HT1080 (cell line): ENCODE measurements at regions not wholly inside any gene's neighbourhood (a gene's known extent, or its start where the extent isn't known, plus 50 kb on each side); places are given as distances from the start of the nearest gene placed in this dataset.
"Not testable (repeated sequence)": the region's sequence is repeated elsewhere in the genome, so short reads cannot be mapped to it uniquely, and the experiment has no call there.

Source experiments
- DNase-seq: peaks from one replicate; pipeline ENCODE4 v3.0.0-alpha.2; 2015; ENCODE audit warnings: low read depth

GRCh38 chr16:82302042-82302727 lies 132.2 kb upstream of the MPHOSPH6 start:
- DNase-seq, result no peak

GRCh38 chr16:82301146-82301755 lies 131.2 kb upstream of the MPHOSPH6 start:
- DNase-seq, result no peak

- DNase-seq, result no peak
Measured at GRCh38 chr16:82300374-82300951, 130.4 kb upstream of the MPHOSPH6 start.

DNA sequence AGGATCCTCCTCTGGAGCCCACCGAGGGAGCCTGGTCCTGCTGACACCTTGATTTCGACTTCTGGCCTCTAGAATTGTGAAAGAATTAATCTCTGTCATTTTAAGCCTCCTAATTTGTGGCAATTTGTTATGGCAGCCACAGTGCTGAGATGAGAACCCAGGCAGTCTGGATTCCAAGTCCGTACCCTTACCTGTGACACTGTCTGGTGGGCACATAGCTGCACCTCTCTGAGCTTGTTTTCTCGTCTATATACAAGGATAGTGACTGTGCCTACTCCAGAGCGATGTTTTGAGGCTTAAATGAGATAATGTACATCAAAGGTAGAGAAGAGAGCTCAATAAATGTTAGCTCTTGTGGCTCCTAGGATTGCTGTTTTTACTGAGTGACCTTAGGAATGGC lies 128.4 kb upstream of the MPHOSPH6 start:
- DNase-seq, result no peak

GRCh38 chr16:82295290-82296201 lies 125.5 kb upstream of the MPHOSPH6 start:
- DNase-seq, result no peak

DNA sequence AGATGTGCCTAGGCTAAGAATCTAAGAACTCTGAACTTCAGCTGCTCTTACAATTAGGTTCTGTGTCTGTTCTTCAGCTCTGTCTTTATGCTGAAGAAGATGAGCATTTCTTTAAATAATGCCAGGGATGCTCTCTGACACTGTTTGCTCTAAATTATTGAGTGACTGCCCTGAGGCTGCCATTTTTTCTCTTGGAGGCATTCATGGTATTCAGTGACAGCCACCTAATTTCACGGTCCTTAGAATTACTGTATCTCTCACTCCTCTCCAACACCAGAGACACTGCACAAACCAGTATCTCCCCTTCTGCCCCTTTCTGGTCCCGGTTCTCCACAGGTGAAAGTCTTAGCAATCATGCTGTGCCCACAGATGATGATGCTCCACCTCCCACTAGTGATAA lies 123.6 kb upstream of the MPHOSPH6 start:
- no peak for DNase-seq

DNA sequence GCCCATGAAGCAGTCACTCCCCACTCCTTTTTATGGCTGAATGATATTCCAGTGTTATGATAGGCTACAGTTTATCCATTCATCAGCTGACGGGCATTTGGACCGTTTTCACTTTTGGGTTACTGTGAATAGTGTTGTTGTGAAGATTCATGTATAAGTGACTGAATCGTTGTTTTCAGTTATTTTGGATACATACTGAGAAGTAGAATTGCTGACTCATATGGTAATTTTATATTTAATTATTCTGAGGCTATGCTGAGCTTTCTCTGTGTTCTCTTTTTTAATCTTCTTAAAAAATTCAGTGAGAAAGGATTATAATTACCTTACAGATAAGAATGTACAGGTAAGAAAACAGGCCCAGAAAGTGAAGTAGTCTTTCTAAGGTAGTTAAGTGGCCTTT lies 117.9 kb upstream of the MPHOSPH6 start:
- no peak for DNase-seq

GRCh38 chr16:82282662-82283061 lies 112.6 kb upstream of the MPHOSPH6 start:
- DNase-seq, result no peak

DNA sequence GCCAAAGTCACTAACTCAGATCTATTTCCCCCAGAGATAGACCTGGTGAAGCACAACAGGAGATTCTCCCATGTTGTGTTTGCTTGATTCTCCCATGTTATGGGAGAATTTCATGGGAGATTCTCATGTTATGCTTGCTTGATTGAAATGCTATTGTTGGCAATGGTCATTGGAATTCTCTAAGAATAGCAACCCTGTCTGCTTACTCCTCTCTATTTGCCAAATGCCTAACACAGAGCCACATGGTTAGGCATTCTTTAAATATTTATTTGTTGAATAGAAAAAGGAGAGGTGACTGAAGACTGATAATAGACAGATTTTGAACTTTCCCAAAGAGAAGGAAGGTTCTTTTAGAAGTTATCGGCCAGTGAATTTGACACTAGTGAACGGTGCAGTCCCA lies 111.5 kb upstream of the MPHOSPH6 start:
- DNase-seq, result no peak

DNA sequence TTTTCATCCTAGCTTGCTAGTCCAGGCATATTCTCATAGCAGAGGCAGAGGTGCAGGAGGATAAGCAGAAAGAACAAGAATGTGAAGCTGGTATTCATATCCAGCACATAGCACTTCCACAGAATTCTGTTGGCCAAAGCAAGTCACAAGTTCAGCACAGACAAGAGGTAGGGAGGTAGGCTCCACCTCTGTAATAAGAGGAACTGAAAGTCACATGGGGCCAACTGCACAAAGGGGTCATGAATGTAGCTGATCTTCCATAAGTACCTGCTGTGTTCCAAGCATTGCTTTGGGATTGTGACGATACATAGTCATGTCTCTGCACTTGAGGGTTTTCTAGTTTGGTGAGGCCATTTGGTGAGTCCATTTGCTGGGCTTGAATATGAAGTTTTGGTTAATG lies 110.8 kb upstream of the MPHOSPH6 start:
- DNase-seq, result no peak

- not testable (repeated sequence) for DNase-seq
Measured at GRCh38 chr16:82275349-82275748, 105.3 kb upstream of the MPHOSPH6 start.

DNA sequence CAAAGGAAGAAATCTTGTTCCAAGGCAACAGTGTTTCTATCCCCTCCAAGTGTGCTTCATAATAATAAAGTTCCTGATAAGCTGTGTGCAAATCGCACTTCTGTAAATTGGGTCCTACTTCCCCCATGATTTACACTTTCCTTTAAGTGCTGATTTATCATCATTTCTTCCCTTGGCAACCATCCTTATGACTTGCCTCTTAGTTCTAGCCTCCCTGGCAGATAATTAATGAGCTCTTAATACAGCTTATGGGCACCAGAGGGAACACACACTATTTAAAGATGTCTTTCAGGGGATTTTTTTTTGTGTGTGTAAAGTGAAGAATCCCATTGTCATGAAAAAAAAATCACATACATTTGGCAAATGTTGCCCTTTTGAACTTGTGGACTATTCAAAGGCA lies 101.6 kb upstream of the MPHOSPH6 start:
- no peak for DNase-seq

DNA sequence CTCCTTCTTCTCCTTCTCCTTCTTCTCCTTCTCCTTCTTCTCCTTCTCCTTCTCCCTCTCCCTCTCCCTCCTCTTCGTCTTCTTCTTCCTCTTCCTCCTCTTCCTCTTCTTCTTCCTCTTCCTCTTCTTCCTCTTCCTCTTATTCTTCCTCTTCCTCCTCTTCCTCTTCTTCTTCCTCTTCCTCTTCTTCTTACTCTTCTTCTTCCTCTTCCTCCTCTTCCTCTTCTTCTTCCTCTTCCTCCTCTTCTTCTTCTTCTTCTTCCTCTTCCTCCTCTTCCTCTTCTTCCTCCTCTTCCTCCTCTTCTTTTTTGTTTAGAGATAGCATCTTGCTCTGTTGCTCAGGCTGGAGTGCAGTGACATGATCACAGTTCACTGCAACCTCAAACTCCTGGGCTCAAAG lies 97.7 kb upstream of the MPHOSPH6 start:
- not testable (repeated sequence) for DNase-seq

DNA sequence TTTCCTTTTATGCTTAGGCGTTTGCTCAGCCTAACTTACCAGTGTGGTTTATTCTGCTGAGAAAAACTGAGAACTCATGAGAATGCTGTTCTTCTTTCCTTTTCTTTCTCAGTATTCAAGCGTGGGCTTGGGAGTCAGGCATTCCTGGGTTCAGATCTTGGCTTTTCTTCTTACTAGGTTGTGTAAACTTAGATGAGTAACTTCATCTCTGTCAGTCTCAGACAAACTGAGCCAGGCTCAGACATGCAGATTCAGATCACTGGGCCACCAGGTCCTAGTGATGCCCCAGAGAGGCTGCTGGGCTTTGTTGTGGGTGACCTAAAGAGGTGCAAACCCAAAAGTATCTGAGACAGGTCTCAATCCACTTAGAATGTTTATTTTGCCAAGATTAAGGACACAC lies 95.8 kb upstream of the MPHOSPH6 start:
- DNase-seq, result no peak

- no peak for DNase-seq
Measured at GRCh38 chr16:82264756-82265155, 94.7 kb upstream of the MPHOSPH6 start.

DNA sequence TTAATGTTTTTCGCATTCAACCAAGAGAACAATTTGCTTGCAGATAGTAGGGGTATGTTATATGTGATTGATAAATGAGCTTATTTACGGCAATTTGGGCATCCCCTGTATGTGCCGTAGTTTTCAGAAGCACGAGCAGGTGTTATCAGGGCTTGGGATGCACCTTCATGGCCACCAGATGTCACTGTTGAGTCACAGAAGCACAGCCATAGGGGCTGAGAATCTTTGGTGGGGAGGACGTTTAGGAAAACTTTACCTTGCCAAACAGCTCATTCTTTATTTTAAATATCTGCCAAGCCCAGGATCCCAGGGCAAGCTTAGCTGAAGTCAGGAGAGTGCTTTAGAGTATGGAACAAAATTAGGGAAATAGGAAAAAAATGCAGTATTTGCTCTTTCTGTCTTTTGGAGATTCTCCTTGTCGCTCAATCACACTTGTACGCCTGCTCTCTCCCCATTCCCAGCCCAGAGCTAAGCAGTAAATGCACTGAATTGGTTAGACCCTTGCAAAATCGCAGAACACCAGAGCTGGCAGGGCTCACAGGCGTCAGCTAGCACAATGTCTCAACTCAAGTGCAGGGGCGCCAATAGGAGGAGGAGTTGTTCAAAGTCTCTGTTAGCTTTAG lies 93.6 kb upstream of the MPHOSPH6 start:
- DNase-seq, result peak; percentile 23

DNA sequence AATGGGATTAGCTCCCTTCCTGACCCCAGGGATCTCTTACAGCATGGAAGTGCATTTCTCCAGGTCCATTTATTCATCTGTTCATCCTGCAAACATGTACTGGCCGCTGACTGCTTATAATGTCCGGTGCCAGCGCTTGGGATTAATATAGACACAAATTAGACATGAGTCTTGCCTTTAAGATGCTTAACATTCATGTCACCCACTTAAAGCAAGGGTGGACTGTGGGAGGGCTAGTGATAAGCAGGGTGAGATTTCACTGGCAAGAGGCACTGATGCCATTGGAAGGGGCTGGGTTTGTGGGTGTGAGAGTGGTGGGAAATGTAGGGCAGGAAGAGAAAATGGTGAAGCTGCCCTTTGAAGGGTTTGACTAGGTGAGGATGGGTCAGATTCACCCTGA lies 92.2 kb upstream of the MPHOSPH6 start:
- no peak for DNase-seq

DNA sequence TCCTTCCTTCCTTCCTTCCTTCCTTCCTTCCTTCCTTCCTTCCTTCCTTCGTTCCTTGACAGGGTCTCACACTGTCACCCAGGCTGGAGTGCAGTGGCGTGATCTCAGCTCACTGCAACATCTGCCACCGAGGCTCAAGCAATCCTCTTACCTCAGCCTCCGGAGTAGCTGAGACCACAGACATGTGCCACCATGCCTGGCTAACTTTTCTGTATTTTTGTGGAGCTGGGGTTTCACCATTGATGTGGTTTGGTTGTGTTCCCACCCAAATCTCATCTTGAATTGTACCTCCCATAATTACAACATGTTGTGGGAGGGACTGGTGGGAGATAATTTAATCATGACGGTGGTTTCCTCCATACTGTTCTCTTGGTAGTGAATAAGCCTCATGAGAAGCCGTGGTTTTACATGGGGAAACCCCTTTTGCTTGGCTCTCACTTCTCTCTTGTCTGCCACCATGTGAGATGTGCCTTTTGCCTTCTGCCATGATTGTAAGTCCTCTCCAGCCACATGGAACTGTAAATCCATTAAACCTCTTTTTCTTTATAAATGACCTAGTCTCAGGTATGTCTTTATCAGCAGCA lies 90.3 kb upstream of the MPHOSPH6 start:
- DNase-seq, result no peak

- DNase-seq, result no peak
Measured at GRCh38 chr16:82259731-82260130, 89.7 kb upstream of the MPHOSPH6 start.

DNA sequence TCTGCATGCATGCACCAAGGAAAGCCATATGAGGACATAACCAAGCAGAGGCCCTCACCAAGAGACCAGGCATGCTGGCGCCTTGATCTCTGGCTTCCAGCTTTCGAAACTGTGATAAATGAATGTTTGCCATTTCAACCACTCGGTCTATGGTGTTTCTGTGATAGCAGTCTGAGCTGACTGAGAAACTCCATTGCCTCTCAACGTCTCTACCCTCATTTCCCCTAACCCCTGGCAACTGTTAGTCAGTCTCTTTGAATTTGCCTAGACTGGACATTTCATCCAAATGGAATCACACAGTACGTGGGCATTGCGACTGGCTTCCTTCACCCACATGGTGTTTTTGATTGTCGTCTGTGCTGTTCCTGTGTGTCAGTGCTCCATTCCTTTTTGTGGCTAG lies 88.0 kb upstream of the MPHOSPH6 start:
- no peak for DNase-seq

DNA sequence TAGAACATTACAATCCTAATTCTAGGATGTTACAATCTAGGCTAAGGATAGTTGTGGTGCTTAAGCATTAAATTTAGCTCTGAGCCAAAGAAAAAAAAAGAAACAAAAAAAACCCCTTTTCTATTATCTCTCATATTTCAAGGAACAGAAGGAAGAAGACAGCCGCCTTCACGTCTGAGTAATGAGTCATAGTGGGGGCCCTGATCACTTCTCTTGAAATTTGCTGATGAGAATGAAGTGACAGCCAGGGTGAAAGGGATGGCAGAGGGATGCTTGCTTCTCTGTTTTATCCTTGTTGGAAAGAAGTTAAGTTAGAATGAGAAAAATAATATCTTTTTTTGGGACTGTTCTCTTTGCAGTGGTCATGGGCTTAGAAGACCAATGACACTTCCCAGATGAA lies 82.6 kb upstream of the MPHOSPH6 start:
- no peak for DNase-seq
